Sigmoid colon (tissue), 4 donors: ENCODE measurements at regions not wholly inside any gene's neighbourhood (a gene's known extent, or its start where the extent isn't known, plus 50 kb on each side); places are given as distances from the start of the nearest gene placed in this dataset.

ENCODE experiments used
- EP300 ChIP-seq, 4 donors: sonication (generic); formaldehyde crosslinking; IDR thresholded peaks; one replicate each; pipeline ENCODE4 v1.6.1; 2017; ENCODE audit warnings: antibody characterized with exemption in 4 of 4
- POLR2A ChIP-seq, 2 donors: fragments of 450-650 bp; IDR thresholded peaks; one replicate each; pipeline ENCODE4 v1.6.1; 2016; ENCODE audit warnings: antibody characterized with exemption in 2 of 2, mild to moderate bottlenecking in 2 of 2, moderate library complexity in 2 of 2
- POLR2AphosphoS5 ChIP-seq, 4 donors: sonication (generic); formaldehyde crosslinking; IDR thresholded peaks; one replicate each; pipeline ENCODE4 v1.6.1; 2017; ENCODE audit warnings: antibody characterized with exemption in 4 of 4
- TF ChIP-seq, protein P1 (sequence below), 4 experiments: fragments of 450-650 bp in 3 of 4; fragments of 200-600 bp in 1 of 4; IDR thresholded peaks; one replicate each; pipeline ENCODE4 v1.5.1; 2016 to 2019; ENCODE audit warnings: antibody characterized with exemption in 4 of 4, mild to moderate bottlenecking in 3 of 4, moderate library complexity in 2 of 4

DNA sequence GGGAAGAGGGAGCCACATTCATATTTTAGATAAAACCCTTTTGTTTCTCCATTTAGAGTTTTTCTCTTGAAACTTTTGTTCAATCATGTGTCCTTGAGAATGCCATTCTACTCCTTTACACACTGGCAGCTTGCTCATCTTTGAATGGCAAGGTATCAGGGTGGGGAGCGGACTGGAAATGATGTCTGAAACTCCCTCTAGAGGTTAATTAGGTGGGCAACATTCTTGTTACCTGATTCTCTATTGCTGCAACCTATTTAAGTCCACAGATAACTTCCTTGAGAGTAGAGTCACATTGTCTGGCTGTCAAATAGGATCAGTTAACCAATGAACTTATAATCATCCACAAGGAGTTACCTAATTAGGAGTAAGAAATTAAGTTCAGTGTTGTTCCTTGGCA lies 533.6 kb upstream of the API5 start:
- TF ChIP-seq EP300 (IDR thresholded peaks at IDR 0.05) = no peak
- TF ChIP-seq, protein P1, sequence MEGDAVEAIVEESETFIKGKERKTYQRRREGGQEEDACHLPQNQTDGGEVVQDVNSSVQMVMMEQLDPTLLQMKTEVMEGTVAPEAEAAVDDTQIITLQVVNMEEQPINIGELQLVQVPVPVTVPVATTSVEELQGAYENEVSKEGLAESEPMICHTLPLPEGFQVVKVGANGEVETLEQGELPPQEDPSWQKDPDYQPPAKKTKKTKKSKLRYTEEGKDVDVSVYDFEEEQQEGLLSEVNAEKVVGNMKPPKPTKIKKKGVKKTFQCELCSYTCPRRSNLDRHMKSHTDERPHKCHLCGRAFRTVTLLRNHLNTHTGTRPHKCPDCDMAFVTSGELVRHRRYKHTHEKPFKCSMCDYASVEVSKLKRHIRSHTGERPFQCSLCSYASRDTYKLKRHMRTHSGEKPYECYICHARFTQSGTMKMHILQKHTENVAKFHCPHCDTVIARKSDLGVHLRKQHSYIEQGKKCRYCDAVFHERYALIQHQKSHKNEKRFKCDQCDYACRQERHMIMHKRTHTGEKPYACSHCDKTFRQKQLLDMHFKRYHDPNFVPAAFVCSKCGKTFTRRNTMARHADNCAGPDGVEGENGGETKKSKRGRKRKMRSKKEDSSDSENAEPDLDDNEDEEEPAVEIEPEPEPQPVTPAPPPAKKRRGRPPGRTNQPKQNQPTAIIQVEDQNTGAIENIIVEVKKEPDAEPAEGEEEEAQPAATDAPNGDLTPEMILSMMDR (IDR thresholded peaks at IDR 0.05) = no peak
- no peak for TF ChIP-seq POLR2A (IDR thresholded peaks at IDR 0.05)
- no peak for TF ChIP-seq POLR2AphosphoS5 (IDR thresholded peaks at IDR 0.05)
